K562 (cell line): ENCODE measurements at regions not wholly inside any gene's neighbourhood (a gene's known extent, or its start where the extent isn't known, plus 50 kb on each side); places are given as distances from the start of the nearest gene placed in this dataset.

Source experiments
- CBX8 ChIP-seq: fragments of 200-600 bp; sonication (generic); IDR thresholded peaks from 2 replicates; pipeline ENCODE4 v1.6.1; 2012; ENCODE audit warnings: borderline replicate concordance, mixed run types, low read depth, mild to moderate bottlenecking, moderate library complexity, mixed read lengths, low read length, control low read depth, inconsistent platforms; ENCODE audit not compliant: poor library complexity, severe bottlenecking; ENCODE audit errors: extremely low read depth
- GABPB1 ChIP-seq: sonication (generic); formaldehyde crosslinking; IDR thresholded peaks from 2 replicates; pipeline ENCODE4 v1.8.0; 2022; ENCODE audit warnings: mild to moderate bottlenecking, missing genetic modification reagents
- MBD2 ChIP-seq: sonication (generic); IDR thresholded peaks from 2 replicates; pipeline ENCODE4 v1.6.1; 2016; ENCODE audit warnings: low read depth, borderline replicate concordance
- MYC ChIP-seq, 2 experiments: fragments of 250-450 bp in 1 of 2; sonication (Bioruptor Pico) in 1 of 2; IDR thresholded peaks; 2 replicates each; pipeline versions ENCODE4 v1.5.1 to v1.6.1; 2012 to 2021; ENCODE audit warnings: low read depth in 2 of 2, borderline replicate concordance in 1 of 2, improper control_type of control experiment in 1 of 2, low read length in 1 of 2, mild to moderate bottlenecking in 1 of 2, moderate library complexity in 1 of 2
- POLR2A ChIP-seq: fragments of 450-650 bp; conservative IDR thresholded peaks from 2 replicates; pipeline ENCODE4 v1.6.1; 2016
- SMARCA5 ChIP-seq: fragments of 450-650 bp; IDR thresholded peaks from 2 replicates; pipeline ENCODE4 v1.6.1; 2016
- SRF ChIP-seq, 2 experiments: fragments of 250-450, 450-650 bp in 1 of 2; sonication (Bioruptor Pico) in 1 of 2; sonication (generic) in 1 of 2; formaldehyde crosslinking; IDR thresholded peaks; 2 replicates each; pipeline versions ENCODE4 v1.5.0 to v1.5.1; 2020 to 2022; ENCODE audit warnings: mild to moderate bottlenecking in 1 of 2, missing genetic modification reagents in 1 of 2
- ZFP30 ChIP-seq: fragments of 250-450 bp; sonication (Bioruptor Pico); IDR thresholded peaks from 2 replicates; pipeline ENCODE4 v1.8.0; 2022; ENCODE audit warnings: moderate library complexity, mild to moderate bottlenecking, inconsistent platforms, borderline replicate concordance
- TF ChIP-seq, protein P1 (sequence below): fragments of 450-650 bp; formaldehyde crosslinking; IDR thresholded peaks from 2 replicates; pipeline ENCODE4 v1.4.0; 2022; ENCODE audit warnings: missing genetic modification characterization
- TF ChIP-seq, protein P2 (sequence below): fragments of 200-800 bp; sonication (Bioruptor generic); IDR thresholded peaks from 2 replicates; pipeline ENCODE4 v1.6.1; 2017; ENCODE audit warnings: missing genetic modification characterization, missing compliant biosample characterization
- TF ChIP-seq, protein P3 (sequence below): fragments of 250-450 bp; sonication (Bioruptor Pico); IDR thresholded peaks from 2 replicates; pipeline ENCODE4 v1.8.0; 2021; ENCODE audit warnings: borderline replicate concordance, mild to moderate bottlenecking, moderate library complexity; ENCODE audit not compliant: poor library complexity, severe bottlenecking
- TF ChIP-seq, protein P4 (sequence below): sonication (generic); formaldehyde crosslinking; IDR thresholded peaks from 2 replicates; pipeline ENCODE4 v1.8.0; 2022; ENCODE audit warnings: missing genetic modification reagents, mild to moderate bottlenecking, borderline replicate concordance
- TF ChIP-seq, protein P5 (sequence below): IDR thresholded peaks from 2 replicates; pipeline ENCODE4 v1.6.1; 2012; ENCODE audit warnings: low read depth, low read length, improper control_type of control experiment, borderline replicate concordance
- TF ChIP-seq, protein P6 (sequence below): sonication (generic); formaldehyde crosslinking; IDR thresholded peaks from 2 replicates; pipeline ENCODE4 v1.8.1; 2023; ENCODE audit warnings: mild to moderate bottlenecking, missing genetic modification reagents

DNA sequence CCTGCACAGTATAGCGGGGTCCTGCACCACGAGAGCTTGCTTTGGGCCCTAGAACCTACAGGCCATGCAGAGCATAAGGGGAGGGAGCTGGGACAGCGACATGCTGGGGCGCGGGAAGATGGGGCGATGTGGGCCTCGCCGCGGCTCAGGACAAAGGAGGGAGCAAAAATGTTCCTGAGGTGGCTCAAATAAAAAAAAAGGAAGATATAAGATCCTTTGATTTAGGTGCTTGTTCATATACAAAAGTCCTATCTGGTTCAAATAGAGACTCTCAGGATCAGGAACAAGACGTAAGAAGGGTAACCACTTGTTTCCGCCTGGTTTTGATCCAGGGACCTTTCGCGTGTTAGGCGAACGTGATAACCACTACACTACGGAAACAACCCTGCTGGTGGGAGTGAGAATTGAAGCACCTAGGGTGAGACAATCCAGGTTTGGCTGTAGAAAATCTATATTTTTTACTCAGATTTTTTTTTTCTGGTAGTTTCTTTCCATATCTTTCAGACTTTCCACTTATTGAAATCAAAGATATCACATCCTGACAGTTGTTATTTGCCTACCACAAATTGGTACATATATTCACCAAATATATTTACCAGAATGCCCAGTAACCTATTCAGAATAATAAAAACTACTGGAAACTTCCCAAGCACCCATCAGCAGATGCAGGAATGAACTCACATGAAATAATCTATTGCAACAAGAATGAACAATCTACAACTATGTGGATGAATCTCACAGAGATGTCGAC is 177.9 kb upstream of the ZNF184 start (continued):
- TF ChIP-seq CBX8 (no peak), SMARCA5 (no peak), ZFP30 (CRISPR knock-in tag) (no peak), POLR2A (no peak), MBD2 (no peak), SRF (CRISPR knock-in tag; IDR thresholded peaks at IDR 0.05) (0 out of 4 replicates have a peak, but pooled peaks of 1 of the 2 experiments have one; percentile 32), GABPB1 (CRISPR knock-in tag) (peak; percentile 43; the same call in 1 of the 2 replicates), MYC (IDR thresholded peaks at IDR 0.05; ENCODE audit: low read depth, low read length) (0 out of 2 replicates have a peak, but pooled peaks have one; percentile 36), MYC (CRISPR knock-in tag; IDR thresholded peaks at IDR 0.05; ENCODE audit: borderline replicate concordance, low read depth) (no peak)
- TF ChIP-seq, protein P1, sequence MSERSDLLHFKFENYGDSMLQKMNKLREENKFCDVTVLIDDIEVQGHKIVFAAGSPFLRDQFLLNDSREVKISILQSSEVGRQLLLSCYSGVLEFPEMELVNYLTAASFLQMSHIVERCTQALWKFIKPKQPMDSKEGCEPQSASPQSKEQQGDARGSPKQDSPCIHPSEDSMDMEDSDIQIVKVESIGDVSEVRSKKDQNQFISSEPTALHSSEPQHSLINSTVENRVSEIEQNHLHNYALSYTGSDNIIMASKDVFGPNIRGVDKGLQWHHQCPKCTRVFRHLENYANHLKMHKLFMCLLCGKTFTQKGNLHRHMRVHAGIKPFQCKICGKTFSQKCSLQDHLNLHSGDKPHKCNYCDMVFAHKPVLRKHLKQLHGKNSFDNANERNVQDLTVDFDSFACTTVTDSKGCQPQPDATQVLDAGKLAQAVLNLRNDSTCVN (CRISPR knock-in tag): no peak
- TF ChIP-seq, protein P2, sequence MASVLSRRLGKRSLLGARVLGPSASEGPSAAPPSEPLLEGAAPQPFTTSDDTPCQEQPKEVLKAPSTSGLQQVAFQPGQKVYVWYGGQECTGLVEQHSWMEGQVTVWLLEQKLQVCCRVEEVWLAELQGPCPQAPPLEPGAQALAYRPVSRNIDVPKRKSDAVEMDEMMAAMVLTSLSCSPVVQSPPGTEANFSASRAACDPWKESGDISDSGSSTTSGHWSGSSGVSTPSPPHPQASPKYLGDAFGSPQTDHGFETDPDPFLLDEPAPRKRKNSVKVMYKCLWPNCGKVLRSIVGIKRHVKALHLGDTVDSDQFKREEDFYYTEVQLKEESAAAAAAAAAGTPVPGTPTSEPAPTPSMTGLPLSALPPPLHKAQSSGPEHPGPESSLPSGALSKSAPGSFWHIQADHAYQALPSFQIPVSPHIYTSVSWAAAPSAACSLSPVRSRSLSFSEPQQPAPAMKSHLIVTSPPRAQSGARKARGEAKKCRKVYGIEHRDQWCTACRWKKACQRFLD (CRISPR knock-in tag): no peak
- TF ChIP-seq, protein P3, sequence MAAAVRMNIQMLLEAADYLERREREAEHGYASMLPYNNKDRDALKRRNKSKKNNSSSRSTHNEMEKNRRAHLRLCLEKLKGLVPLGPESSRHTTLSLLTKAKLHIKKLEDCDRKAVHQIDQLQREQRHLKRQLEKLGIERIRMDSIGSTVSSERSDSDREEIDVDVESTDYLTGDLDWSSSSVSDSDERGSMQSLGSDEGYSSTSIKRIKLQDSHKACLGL (CRISPR knock-in tag): no peak
- TF ChIP-seq, protein P4, sequence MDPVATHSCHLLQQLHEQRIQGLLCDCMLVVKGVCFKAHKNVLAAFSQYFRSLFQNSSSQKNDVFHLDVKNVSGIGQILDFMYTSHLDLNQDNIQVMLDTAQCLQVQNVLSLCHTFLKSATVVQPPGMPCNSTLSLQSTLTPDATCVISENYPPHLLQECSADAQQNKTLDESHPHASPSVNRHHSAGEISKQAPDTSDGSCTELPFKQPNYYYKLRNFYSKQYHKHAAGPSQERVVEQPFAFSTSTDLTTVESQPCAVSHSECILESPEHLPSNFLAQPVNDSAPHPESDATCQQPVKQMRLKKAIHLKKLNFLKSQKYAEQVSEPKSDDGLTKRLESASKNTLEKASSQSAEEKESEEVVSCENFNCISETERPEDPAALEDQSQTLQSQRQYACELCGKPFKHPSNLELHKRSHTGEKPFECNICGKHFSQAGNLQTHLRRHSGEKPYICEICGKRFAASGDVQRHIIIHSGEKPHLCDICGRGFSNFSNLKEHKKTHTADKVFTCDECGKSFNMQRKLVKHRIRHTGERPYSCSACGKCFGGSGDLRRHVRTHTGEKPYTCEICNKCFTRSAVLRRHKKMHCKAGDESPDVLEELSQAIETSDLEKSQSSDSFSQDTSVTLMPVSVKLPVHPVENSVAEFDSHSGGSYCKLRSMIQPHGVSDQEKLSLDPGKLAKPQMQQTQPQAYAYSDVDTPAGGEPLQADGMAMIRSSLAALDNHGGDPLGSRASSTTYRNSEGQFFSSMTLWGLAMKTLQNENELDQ (CRISPR knock-in tag): no peak
- TF ChIP-seq, protein P5, sequence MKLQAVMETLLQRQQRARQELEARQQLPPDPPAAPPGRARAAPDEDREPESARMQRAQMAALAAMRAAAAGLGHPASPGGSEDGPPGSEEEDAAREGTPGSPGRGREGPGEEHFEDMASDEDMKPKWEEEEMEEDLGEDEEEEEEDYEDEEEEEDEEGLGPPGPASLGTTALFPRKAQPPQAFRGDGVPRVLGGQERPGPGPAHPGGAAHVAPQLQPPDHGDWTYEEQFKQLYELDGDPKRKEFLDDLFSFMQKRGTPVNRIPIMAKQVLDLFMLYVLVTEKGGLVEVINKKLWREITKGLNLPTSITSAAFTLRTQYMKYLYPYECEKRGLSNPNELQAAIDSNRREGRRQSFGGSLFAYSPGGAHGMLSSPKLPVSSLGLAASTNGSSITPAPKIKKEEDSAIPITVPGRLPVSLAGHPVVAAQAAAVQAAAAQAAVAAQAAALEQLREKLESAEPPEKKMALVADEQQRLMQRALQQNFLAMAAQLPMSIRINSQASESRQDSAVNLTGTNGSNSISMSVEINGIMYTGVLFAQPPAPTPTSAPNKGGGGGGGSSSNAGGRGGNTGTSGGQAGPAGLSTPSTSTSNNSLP: peak; percentile 74; the same call in 1 of the 2 replicates
- TF ChIP-seq, protein P6, sequence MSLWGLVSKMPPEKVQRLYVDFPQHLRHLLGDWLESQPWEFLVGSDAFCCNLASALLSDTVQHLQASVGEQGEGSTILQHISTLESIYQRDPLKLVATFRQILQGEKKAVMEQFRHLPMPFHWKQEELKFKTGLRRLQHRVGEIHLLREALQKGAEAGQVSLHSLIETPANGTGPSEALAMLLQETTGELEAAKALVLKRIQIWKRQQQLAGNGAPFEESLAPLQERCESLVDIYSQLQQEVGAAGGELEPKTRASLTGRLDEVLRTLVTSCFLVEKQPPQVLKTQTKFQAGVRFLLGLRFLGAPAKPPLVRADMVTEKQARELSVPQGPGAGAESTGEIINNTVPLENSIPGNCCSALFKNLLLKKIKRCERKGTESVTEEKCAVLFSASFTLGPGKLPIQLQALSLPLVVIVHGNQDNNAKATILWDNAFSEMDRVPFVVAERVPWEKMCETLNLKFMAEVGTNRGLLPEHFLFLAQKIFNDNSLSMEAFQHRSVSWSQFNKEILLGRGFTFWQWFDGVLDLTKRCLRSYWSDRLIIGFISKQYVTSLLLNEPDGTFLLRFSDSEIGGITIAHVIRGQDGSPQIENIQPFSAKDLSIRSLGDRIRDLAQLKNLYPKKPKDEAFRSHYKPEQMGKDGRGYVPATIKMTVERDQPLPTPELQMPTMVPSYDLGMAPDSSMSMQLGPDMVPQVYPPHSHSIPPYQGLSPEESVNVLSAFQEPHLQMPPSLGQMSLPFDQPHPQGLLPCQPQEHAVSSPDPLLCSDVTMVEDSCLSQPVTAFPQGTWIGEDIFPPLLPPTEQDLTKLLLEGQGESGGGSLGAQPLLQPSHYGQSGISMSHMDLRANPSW (CRISPR knock-in tag): no peak
